ENCODE measurements at regions not wholly inside any gene's neighbourhood (a gene's known extent, or its start where the extent isn't known, plus 50 kb on each side); places are given as distances from the start of the nearest gene placed in this dataset.

- H3K27me3 ChIP-seq (ENCODE audit: control insufficient read depth, insufficient read depth, low read length): no peaks in the 10 kb centered on the region
- no peaks in the 10 kb centered on the region for H3K36me3 ChIP-seq (ENCODE audit: control insufficient read depth, insufficient read depth, low read length)
- TF ChIP-seq, protein P1, sequence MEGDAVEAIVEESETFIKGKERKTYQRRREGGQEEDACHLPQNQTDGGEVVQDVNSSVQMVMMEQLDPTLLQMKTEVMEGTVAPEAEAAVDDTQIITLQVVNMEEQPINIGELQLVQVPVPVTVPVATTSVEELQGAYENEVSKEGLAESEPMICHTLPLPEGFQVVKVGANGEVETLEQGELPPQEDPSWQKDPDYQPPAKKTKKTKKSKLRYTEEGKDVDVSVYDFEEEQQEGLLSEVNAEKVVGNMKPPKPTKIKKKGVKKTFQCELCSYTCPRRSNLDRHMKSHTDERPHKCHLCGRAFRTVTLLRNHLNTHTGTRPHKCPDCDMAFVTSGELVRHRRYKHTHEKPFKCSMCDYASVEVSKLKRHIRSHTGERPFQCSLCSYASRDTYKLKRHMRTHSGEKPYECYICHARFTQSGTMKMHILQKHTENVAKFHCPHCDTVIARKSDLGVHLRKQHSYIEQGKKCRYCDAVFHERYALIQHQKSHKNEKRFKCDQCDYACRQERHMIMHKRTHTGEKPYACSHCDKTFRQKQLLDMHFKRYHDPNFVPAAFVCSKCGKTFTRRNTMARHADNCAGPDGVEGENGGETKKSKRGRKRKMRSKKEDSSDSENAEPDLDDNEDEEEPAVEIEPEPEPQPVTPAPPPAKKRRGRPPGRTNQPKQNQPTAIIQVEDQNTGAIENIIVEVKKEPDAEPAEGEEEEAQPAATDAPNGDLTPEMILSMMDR (IDR thresholded peaks at IDR 0.05; ENCODE audit: insufficient read depth, low read length, severe bottlenecking): no peak
- DNase-seq (ENCODE audit: low read depth): no peak
- no peak overlapping the region for H3K4me3 ChIP-seq (ENCODE audit: low read depth, low read length)
- FAIRE-seq: no peak
Measured at GRCh38 chr5:43774881-43775399, 172.0 kb downstream of the NNT start.

- H3K36me3 ChIP-seq (ENCODE audit: control insufficient read depth, insufficient read depth, low read length): no peaks in the 10 kb centered on the region
- no peak overlapping the region for H3K4me3 ChIP-seq (ENCODE audit: low read depth, low read length)
- FAIRE-seq (no peak), DNase-seq (ENCODE audit: low read depth) (peak; percentile 82)
- H3K27me3 ChIP-seq (ENCODE audit: control insufficient read depth, insufficient read depth, low read length): no peaks in the 10 kb centered on the region
- TF ChIP-seq, protein P1 (IDR thresholded peaks at IDR 0.05; ENCODE audit: insufficient read depth, low read length, severe bottlenecking): no peak
Measured at GRCh38 chr5:43773478-43773844, 170.5 kb downstream of the NNT start.

- peak; percentile 81 for DNase-seq (ENCODE audit: low read depth)
- no peaks in the 10 kb centered on the region for H3K36me3 ChIP-seq (ENCODE audit: control insufficient read depth, insufficient read depth, low read length)
- no peaks in the 10 kb centered on the region for H3K27me3 ChIP-seq (ENCODE audit: control insufficient read depth, insufficient read depth, low read length)
- TF ChIP-seq, protein P1 (IDR thresholded peaks at IDR 0.05; ENCODE audit: insufficient read depth, low read length, severe bottlenecking): no peak
- FAIRE-seq: no peak
- H3K4me3 ChIP-seq (ENCODE audit: low read depth, low read length): no peak overlapping the region
Measured at GRCh38 chr5:43772764-43773477, 169.9 kb downstream of the NNT start.

- Histone ChIP-seq H3K36me3 (ENCODE audit: control insufficient read depth, insufficient read depth, low read length) (no peaks in the 10 kb centered on the region), H3K27me3 (ENCODE audit: control insufficient read depth, insufficient read depth, low read length) (no peaks in the 10 kb centered on the region), H3K4me3 (ENCODE audit: low read depth, low read length) (no peak overlapping the region)
- no peak for DNase-seq (ENCODE audit: low read depth)
- no peak for FAIRE-seq
- TF ChIP-seq, protein P1 (IDR thresholded peaks at IDR 0.05; ENCODE audit: insufficient read depth, low read length, severe bottlenecking): no peak
Measured at GRCh38 chr5:43772458-43772763, 169.4 kb downstream of the NNT start.

DNA sequence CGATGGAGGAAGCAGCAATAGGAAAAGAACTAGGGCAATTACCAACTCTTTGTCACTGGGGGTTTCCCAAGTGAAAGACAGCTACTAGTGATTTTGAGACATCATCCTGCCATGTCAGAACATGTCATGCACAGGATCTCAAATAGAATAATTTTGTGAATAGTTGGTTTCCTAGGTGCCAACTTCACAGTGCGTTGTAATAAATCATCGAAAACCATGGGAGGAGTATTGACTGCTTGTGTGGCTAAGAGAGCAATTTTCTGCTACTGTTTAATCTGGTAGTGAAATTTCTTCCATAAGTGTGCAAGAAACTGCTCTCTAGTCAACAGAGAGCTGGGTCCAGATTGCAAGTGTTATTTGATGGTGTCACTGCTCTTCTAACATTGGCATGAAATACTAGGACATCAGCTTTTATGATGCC lies 168.6 kb downstream of the NNT start:
- Histone ChIP-seq H3K4me3 (ENCODE audit: low read depth, low read length) (no peak overlapping the region), H3K27me3 (ENCODE audit: control insufficient read depth, insufficient read depth, low read length) (no peaks in the 10 kb centered on the region), H3K36me3 (ENCODE audit: control insufficient read depth, insufficient read depth, low read length) (no peaks in the 10 kb centered on the region)
- DNase-seq (ENCODE audit: low read depth) (peak; percentile 79), FAIRE-seq (no peak)
- TF ChIP-seq, protein P1 (IDR thresholded peaks at IDR 0.05; ENCODE audit: insufficient read depth, low read length, severe bottlenecking): no peak
